GM21447 (cell line): ENCODE measurements at regions not wholly inside any gene's neighbourhood (a gene's known extent, or its start where the extent isn't known, plus 50 kb on each side); places are given as distances from the start of the nearest gene placed in this dataset.
"Not testable (repeated sequence)": the region's sequence is repeated elsewhere in the genome, so short reads cannot be mapped to it uniquely, and the experiment has no call there.

Experiments used
- ATAC-seq: cut with Tn5 transposase; IDR thresholded peaks from one replicate; pipeline ENCODE4 v1.9.1; 2021; ENCODE audit not compliant: unreplicated experiment

GRCh38 chr6:6474170-6474920 lies 114.2 kb upstream of the LY86 start:
- no peak for ATAC-seq

DNA sequence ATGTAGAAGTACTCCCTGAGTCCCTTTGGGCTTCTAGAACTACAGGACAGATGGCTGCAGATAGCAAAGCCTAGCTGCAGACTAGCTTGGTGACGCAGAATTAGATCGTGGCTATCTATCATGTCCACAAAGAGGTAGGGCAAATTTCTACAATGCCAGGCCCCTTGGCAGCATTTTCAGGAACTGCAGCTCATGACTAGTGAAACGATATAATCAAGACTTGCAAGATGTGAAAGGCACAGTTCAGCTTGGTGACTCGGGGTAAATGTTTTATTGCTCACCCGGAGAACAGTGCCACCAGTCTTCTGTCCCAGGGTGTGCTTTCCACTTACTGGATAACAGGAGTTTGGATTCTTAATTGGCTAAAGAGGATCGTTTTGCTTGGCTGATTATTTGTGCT lies 108.7 kb upstream of the LY86 start:
- no peak for ATAC-seq

- ATAC-seq = no peak
Measured at GRCh38 chr6:6482256-6482655, 106.3 kb upstream of the LY86 start.

DNA sequence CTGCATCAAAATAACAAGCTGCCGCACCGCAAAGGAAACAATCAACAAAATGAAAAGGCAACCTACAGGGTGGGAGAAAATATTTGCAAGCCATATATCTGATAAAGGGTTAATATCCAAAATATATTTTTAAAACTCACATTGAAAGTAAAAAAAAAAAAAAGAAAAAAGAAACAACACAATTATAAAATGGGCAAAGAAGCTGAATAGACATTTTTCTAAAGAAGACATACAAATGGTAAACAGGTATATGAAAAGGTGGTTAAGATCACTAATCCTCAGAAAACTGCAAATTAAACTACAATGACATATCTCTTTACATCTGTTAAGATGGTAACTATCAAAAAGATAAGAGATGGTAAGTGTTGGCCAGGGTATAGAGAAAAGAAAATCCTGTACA lies 105.4 kb upstream of the LY86 start:
- no peak for ATAC-seq

DNA sequence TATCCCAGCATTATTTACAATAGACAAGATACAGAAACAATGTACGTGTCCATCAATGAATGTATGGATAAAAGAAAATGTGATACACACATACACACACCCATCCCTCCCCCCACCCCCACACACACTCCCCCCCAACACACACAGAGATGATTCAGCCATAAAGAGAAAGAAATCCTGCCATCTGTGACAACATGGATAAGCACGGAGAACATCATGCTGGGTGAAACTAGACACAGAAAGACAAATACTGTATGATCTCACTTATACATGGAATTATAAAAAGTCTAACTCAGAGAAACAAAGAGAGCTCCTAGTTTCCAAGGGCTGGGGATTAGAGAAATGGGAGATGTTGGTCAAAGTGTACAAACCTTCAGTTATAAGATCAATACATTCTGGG lies 104.8 kb upstream of the LY86 start:
- ATAC-seq = no peak

DNA sequence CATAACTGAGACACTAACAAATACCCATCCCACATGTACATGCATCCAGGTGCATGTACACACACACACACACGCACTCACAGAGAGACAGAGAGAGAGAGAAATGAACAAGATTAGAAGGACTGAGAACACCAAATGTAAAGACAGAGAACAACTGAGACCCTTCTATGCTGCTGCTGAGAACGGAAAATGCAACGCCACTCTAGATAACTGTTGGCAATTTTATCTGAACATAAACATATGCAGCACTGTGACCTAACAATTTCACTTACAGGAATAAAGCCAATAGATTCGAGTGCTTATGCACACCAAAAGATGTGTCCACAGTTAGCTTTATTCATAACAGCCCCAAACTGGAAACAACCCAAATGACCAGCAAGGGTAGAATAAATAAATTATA lies 103.8 kb upstream of the LY86 start:
- no peak for ATAC-seq

DNA sequence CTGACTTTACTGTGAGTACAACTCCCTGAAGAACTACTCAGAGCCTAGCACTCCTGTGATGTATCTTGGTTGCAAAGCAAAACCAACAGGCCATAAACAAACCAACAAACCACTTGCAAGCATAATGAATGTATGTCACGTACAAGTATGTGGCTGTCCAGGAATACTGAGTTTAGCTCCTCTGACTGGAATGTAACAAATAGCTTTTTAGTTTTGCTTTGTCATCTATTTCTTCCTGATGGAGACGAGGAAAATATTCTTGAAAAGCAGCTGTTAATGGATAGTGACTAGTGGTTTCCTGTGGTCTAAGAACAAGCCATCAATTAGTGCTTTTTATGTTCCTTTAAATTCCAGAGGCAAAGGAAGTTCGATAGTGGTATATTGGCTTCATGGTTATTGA lies 101.9 kb upstream of the LY86 start:
- ATAC-seq = no peak

GRCh38 chr6:6491761-6492160 lies 96.8 kb upstream of the LY86 start:
- no peak for ATAC-seq

DNA sequence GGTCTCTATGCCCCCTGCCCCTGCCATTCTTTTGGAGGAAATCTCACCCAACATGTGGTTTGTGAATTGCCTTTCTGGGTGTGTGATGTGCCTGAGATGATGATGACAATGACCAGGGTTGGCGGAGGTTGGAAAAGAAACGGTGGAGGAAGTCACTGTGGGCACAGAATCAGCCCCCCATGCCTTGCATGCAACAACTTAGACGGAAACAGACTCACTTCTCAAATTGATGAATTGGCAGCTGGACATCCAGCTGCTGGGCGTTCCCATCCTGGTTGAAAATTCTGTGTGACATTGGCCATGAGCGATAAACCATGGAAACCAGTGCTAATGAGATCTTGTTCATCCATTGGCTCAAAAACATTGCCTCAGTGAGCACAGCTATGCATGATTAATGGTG lies 95.8 kb upstream of the LY86 start:
- no peak for ATAC-seq

- not testable (repeated sequence) for ATAC-seq
Measured at GRCh38 chr6:6494139-6494538, 94.4 kb upstream of the LY86 start.

GRCh38 chr6:6494677-6495076 lies 93.8 kb upstream of the LY86 start:
- ATAC-seq = no peak

DNA sequence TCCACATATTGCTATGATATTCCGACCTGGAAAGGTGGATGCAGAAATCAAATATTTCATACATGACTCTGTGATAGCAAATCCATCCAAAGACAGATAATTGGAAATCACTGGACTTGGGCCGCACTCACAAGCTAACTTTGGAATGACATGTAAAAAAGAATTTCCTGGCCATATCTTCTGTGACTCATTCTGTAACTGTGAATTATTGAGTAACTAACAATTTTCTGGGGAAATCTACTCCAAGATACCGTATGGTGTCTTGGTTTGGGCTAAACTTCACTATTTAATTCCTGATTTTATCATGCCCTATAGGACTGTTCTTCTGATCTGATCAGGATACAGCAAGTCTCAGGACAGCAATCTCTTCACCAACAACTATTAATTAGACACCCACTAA lies 92.7 kb upstream of the LY86 start:
- no peak for ATAC-seq

DNA sequence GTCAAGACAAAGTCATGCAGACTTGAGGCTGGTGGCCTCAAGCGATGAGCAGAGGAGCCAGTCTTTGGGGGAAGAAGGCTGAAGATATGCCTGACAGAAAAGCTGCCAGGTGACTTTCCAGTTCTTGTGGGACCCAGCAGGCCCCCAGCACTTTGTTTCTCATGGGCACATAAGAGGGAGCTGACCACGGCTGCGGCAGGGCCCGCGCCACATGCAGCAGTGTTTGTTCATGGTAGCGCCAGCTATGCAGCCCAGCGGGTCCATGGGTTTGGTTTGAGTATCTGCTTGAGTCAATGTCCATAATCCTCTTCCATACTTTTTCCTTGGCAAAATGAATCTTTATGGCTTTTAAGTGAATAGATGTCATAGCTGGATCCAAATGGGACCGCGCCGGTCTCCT lies 91.0 kb upstream of the LY86 start:
- ATAC-seq = no peak

DNA sequence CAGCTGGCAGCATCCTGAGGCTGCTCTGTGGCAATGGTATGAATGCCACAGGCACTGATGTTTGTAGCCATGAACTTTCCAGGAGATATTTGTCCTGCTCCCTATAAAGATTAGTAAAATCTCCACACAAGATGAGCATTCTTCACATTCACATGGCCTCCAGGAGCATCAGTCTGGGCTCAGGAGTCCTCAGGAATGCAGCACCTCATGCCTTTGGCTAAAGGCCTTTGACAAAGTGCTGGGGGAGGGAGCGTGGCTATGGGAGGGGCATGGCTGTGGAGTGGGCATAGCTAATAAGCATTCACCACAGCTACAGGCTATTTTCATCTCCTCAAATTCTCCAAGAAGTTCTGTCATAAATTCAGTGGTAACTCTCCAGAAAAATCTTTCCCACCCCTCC lies 90.5 kb upstream of the LY86 start:
- no peak for ATAC-seq

DNA sequence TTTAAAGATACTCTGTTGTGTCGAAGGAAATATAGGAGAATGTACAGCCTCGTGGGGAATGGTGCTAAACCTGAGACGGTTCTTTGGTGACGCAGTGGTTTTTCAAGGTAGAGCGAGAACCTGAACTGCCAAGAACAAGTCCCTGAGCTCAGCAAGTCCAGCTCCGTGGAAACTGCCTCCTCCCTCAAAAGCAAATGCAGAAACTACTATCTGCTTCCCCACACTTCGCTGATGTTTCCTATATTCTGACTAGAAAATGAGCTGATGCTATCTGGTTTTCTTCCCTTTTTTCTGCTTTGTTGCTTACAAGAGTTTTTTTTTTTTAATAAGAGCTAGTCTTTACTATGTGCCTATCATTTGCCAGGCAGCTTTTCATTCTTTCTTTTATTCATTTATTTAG lies 85.3 kb upstream of the LY86 start:
- no peak for ATAC-seq

- ATAC-seq = no peak
Measured at GRCh38 chr6:6505111-6505510, 83.4 kb upstream of the LY86 start.

DNA sequence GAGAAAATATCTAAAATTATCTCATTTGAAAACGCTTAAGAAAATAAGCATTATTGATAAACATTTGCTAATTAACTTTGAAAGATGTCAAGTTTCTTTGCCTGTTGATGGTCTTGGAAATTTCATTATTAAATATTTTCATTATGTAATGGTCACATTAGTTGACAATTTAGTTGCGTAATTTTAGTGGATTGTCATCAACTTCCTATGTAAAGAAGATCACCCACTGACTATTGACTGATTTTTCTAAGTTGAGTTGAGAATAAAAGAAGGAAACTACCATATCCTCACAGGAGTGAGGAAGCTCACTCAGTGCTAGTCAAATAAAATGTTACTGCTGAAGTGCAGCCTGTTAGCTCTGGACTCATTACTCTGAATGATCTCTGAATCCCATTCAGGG lies 79.9 kb upstream of the LY86 start:
- no peak for ATAC-seq

- no peak for ATAC-seq
Measured at GRCh38 chr6:6509284-6509683, 79.2 kb upstream of the LY86 start.

DNA sequence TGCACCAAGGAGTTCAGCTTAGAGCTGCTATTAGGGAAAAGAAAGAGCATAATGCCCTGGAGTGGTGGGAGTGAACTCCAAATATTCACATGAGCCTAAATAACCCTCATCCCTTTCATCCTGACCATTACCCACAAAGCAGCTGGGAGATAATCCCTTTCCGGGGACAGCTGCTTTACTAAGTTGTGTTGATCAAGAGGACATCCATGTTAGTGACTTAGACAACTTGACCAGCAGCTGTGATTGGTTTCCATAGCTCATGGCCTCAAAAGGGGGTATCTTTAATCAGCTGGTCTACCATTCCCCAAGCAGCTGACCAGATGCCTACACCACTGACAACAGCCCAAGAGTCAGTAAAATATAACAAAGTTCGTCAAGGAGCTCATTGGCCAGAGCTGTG lies 75.8 kb upstream of the LY86 start:
- ATAC-seq = no peak

- ATAC-seq = no peak
Measured at GRCh38 chr6:6515691-6516607, 72.6 kb upstream of the LY86 start.

GRCh38 chr6:6516666-6517458 lies 71.7 kb upstream of the LY86 start:
- ATAC-seq = no peak
